RWPE2 (cell line): ENCODE measurements at regions not wholly inside any gene's neighbourhood (a gene's known extent, or its start where the extent isn't known, plus 50 kb on each side); places are given as distances from the start of the nearest gene placed in this dataset.

ENCODE experiments used
- ATAC-seq: fragments of 200-7000 bp; cut with Tn5 transposase; 3 replicates; pipeline ENCODE4 v1.9.1; 2021; ENCODE audit warnings: low read depth
- DNase-seq: peaks from one replicate; pipeline ENCODE4 v3.0.0-alpha.2; 2020; ENCODE audit warnings: low spot score
- H3K27ac ChIP-seq: fragments of 450-650 bp; 2 replicates; pipeline ENCODE4 v1.5.1; 2017; ENCODE audit warnings: mild to moderate bottlenecking; ENCODE audit not compliant: poor library complexity, severe bottlenecking
- H3K27me3 ChIP-seq: fragments of 250-450 bp; sonication (Bioruptor Pico); 2 replicates; pipeline ENCODE4 v1.5.1; 2021; ENCODE audit warnings: mild to moderate bottlenecking, moderate library complexity; ENCODE audit not compliant: insufficient read depth, poor library complexity, severe bottlenecking
- H3K36me3 ChIP-seq: fragments of 250-450 bp; sonication (Bioruptor Pico); 2 replicates; pipeline ENCODE4 v1.5.1; 2020; ENCODE audit warnings: low read depth, mild to moderate bottlenecking, moderate library complexity
- H3K4me1 ChIP-seq: fragments of 250-450 bp; sonication (Bioruptor Pico); 2 replicates; pipeline ENCODE4 v1.5.1; 2021; ENCODE audit warnings: mild to moderate bottlenecking, moderate library complexity; ENCODE audit not compliant: insufficient read depth, poor library complexity, severe bottlenecking
- H3K4me3 ChIP-seq: fragments of 250-450 bp; sonication (Bioruptor Pico); 2 replicates; pipeline ENCODE4 v1.5.1; 2021; ENCODE audit warnings: mild to moderate bottlenecking, moderate library complexity; ENCODE audit not compliant: severe bottlenecking
- H3K9me3 ChIP-seq: fragments of 250-450 bp; sonication (Bioruptor Pico); 2 replicates; pipeline ENCODE4 v1.5.1; 2021; ENCODE audit warnings: mild to moderate bottlenecking, moderate library complexity; ENCODE audit not compliant: severe bottlenecking
- TF ChIP-seq, protein P1 (sequence below): fragments of 450-650 bp; IDR thresholded peaks from one replicate; pipeline ENCODE4 v1.5.1; 2017; ENCODE audit warnings: mild to moderate bottlenecking, moderate library complexity; ENCODE audit not compliant: poor library complexity, severe bottlenecking

DNA sequence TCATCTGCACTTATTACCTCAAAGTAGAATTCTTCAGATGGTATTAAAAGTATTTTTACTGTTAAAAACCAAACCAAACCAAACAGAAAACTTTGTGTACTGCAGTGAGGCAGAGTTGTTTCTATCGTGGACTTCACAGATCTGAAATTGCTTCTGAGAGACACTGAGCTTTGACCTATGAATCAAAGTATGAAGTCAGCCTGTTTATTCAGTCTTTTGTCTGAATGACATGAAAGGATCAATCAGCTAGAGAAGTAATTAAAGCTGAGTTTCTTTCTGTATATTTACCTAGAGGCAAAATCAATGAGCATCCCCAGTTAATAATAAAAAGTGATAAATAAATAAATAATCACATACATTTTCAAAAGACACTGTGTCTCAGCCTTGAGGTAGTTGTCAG lies 2121.0 kb downstream of the PCDH7 start:
- Histone ChIP-seq H3K4me1 (no peaks in the 10 kb centered on the region), H3K27me3 (no peaks in the 10 kb centered on the region), H3K36me3 (no peaks in the 10 kb centered on the region), H3K27ac (no peak overlapping the region), H3K4me3 (no peak overlapping the region), H3K9me3 (no peaks in the 10 kb centered on the region)
- DNase-seq, result no peak
- TF ChIP-seq, protein P1, sequence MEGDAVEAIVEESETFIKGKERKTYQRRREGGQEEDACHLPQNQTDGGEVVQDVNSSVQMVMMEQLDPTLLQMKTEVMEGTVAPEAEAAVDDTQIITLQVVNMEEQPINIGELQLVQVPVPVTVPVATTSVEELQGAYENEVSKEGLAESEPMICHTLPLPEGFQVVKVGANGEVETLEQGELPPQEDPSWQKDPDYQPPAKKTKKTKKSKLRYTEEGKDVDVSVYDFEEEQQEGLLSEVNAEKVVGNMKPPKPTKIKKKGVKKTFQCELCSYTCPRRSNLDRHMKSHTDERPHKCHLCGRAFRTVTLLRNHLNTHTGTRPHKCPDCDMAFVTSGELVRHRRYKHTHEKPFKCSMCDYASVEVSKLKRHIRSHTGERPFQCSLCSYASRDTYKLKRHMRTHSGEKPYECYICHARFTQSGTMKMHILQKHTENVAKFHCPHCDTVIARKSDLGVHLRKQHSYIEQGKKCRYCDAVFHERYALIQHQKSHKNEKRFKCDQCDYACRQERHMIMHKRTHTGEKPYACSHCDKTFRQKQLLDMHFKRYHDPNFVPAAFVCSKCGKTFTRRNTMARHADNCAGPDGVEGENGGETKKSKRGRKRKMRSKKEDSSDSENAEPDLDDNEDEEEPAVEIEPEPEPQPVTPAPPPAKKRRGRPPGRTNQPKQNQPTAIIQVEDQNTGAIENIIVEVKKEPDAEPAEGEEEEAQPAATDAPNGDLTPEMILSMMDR, result no peak
- ATAC-seq, result no peak

DNA sequence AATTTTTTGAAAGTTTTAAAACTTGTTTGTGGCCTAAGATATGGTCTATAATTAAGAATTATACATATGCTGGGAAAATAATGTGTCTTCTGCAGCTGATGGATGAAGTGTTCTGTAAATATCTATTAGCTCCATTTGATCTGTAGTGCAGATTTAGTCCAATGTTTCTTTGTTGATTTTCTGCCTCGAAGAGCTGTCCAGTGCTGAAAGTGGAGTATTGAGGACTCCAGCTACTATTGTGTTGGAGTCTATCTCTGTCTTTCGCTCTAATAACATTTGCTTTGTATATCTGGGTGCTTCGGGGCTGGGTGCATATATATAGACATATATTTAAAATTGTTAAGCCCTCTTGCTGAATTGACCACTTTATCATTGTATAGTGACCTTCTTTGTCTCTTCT lies 2127.3 kb downstream of the PCDH7 start:
- no peak overlapping the region for H3K4me3 ChIP-seq
- ATAC-seq (no peak), DNase-seq (no peak)

DNA sequence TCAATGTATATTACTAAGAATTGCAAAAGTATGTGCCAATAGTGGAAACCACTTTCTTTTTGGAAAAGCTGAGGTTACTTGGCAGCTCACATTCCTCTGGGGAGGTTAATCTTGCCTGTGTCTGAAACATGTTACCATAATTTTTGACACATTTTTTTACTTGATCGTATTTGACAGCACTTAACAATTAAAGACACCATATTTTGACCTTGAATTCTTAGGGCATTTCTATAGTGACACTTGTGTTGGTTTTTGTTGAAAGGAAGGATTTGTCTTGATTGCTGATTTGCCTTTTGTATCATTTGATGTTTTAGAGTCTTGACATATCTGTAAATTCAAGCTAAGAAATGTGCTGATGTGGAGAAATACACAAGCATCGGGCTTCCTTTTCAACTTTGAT lies 2135.5 kb downstream of the PCDH7 start:
- Histone ChIP-seq H3K4me1 (peaks cover 4% of the 10 kb centered on the region), H3K9me3 (no peaks in the 10 kb centered on the region)
- TF ChIP-seq, protein P1, result no peak

More for the DNA sequence above, 2127.3 kb downstream of the PCDH7 start:
- Histone ChIP-seq H3K9me3 (no peaks in the 10 kb centered on the region), H3K4me1 (no peaks in the 10 kb centered on the region), H3K36me3 (no peaks in the 10 kb centered on the region), H3K27ac (no peak overlapping the region), H3K27me3 (no peaks in the 10 kb centered on the region)
- TF ChIP-seq, protein P1, result no peak

DNA sequence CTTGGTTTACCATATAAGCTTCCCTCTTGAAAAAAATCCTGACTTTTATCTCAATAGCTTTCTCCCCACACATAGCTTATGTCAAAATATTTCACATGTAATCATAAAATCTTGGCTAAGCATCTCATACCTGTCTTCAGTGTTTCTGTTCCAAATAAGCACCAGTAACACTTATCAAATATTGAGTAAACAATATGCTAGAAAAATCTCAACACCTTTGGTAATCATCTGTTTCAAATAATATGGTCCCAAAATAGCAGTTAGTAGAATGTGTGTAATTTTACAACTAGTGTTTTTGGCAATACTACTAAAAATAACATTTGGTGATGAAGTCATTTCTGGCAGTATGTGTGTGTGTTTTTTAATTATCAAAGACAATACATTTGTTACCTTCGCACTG lies 2138.2 kb downstream of the PCDH7 start:
- ATAC-seq, result no peak
- Histone ChIP-seq H3K36me3 (no peaks in the 10 kb centered on the region), H3K27me3 (no peaks in the 10 kb centered on the region), H3K4me3 (no peak overlapping the region), H3K4me1 (peaks cover 4% of the 10 kb centered on the region), H3K27ac (no peak overlapping the region), H3K9me3 (no peaks in the 10 kb centered on the region)
- DNase-seq, result no peak
- TF ChIP-seq, protein P1, result no peak

More for the DNA sequence above, 2135.5 kb downstream of the PCDH7 start:
- Histone ChIP-seq H3K27ac (no peak overlapping the region), H3K4me3 (no peak overlapping the region), H3K36me3 (no peaks in the 10 kb centered on the region), H3K27me3 (no peaks in the 10 kb centered on the region)
- no peak for DNase-seq
- no peak for ATAC-seq

DNA sequence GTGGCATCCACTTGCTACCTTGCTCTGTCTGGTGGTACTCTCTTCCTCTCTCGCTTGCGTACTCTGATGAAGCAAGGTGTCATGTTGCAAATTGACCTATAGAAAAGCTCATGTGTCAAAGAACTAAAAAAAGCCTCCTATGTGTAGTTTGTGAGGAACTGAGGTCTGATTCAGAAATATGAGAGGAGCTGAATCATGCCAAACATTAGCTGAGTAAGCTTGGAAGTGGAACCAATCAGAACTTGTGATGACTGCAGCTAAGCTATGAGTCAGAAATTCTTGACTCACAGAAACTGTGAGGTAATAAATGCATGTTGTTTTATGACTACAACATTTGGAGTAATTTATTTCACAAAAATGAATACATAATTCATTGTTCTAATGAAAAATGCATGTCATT lies 2138.8 kb downstream of the PCDH7 start:
- peaks cover 4% of the 10 kb centered on the region for H3K4me1 ChIP-seq
- peak; percentile 99 for ATAC-seq
- no peak overlapping the region for H3K4me3 ChIP-seq
- TF ChIP-seq, protein P1, result no peak
- DNase-seq, result no peak
- no peaks in the 10 kb centered on the region for H3K9me3 ChIP-seq
- no peaks in the 10 kb centered on the region for H3K36me3 ChIP-seq
- no peaks in the 10 kb centered on the region for H3K27me3 ChIP-seq
- H3K27ac ChIP-seq, result no peak overlapping the region
